GM12874 (cell line): ENCODE measurements at regions not wholly inside any gene's neighbourhood (a gene's known extent, or its start where the extent isn't known, plus 50 kb on each side); places are given as distances from the start of the nearest gene placed in this dataset.

Experiments used
- CTCF ChIP-seq: IDR thresholded peaks from 2 replicates; pipeline ENCODE4 v1.5.1; 2011; ENCODE audit warnings: low read depth, mild to moderate bottlenecking, control low read depth, low read length, moderate library complexity; ENCODE audit not compliant: insufficient read depth

GRCh38 chr4:96509039-96509741 lies 669.3 kb downstream of the PDHA2 start:
- no peak for TF ChIP-seq CTCF

GRCh38 chr4:96519291-96519690 lies 679.4 kb downstream of the PDHA2 start:
- TF ChIP-seq CTCF, result no peak

- TF ChIP-seq CTCF, result no peak
Measured at GRCh38 chr4:96521046-96521536, 681.2 kb downstream of the PDHA2 start.

GRCh38 chr4:96523611-96524010 lies 683.7 kb downstream of the PDHA2 start:
- TF ChIP-seq CTCF, result no peak

- no peak for TF ChIP-seq CTCF
Measured at GRCh38 chr4:96524311-96524875, 684.5 kb downstream of the PDHA2 start.

- TF ChIP-seq CTCF, result no peak
Measured at GRCh38 chr4:96525898-96526297, 686.0 kb downstream of the PDHA2 start.

- TF ChIP-seq CTCF, result no peak
Measured at GRCh38 chr4:96526625-96527024, 686.7 kb downstream of the PDHA2 start.
